ENCODE measurements at regions not wholly inside any gene's neighbourhood (a gene's known extent, or its start where the extent isn't known, plus 50 kb on each side); places are given as distances from the start of the nearest gene placed in this dataset. TPM values are rescaled to one million over a fixed set of nuclear protein-coding genes. Genes with fewer than 3 reads are reported as not detected.

DNA sequence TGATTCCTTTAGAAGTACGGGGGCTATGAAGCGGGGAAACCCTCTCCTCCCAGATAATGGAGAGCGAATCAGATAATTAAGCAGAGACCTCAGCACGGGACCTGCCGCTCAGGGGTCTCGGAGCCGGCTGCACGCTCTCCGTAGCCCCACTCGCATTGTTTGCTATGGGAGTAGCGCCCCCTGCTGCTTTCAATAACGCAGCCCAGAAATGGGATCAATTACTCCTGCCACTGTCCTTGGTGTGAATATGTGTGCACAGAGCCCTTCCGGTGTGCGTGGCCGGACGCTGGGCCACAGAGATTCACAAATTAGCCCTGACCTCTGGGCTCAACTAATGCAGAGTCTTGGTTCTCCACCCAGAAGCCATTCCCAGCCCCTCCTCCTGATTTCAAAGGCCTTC is 76.4 kb upstream of the TMEM132C start:
- no peak overlapping the region for H3K27ac ChIP-seq (ENCODE audit: low read depth, low read length)
- H3K4me3 ChIP-seq (ENCODE audit: low read length in 3 of 3) = no peak overlapping the region
- H3K9ac ChIP-seq (ENCODE audit: low read depth in 1 of 3, low read length in 3 of 3) = no peak overlapping the region
- no peaks in the 10 kb centered on the region for H3K4me1 ChIP-seq (ENCODE audit: control insufficient read depth in 3 of 3, insufficient read depth in 3 of 3, low read length in 3 of 3)
- H3K9me3 ChIP-seq (ENCODE audit: control insufficient read depth in 3 of 3, low read length in 3 of 3) = no peaks in the 10 kb centered on the region
- H3K27me3 ChIP-seq (ENCODE audit: control insufficient read depth in 3 of 3, insufficient read depth in 3 of 3, low read length in 3 of 3) = no peaks in the 10 kb centered on the region
- H3K36me3 ChIP-seq (ENCODE audit: control insufficient read depth in 3 of 3, insufficient read depth in 3 of 3, low read length in 3 of 3) = no peaks in the 10 kb centered on the region

DNA sequence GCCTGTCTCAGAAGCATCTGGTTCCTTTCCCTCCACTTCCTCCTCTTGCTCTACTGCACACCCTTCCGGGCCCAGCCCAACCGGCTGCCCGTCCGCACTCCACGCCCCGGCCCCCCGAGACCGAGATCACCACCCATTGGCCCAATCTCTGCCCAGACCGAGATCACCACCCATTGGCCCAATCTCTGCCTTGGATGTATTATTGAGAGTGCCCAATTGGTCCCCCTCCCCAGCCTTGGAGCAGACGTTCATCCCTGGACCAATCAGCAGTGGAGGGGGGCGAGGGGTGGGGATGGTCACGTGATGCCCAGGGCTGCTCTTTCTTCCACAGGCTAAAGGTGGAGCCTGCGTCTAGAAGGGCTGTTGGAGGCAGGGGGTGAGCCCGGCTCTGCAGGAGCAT is 75.6 kb upstream of the TMEM132C start:
- no peak overlapping the region for H3K27ac ChIP-seq (ENCODE audit: low read depth, low read length)
- no peaks in the 10 kb centered on the region for H3K4me1 ChIP-seq (ENCODE audit: control insufficient read depth in 3 of 3, insufficient read depth in 3 of 3, low read length in 3 of 3)
- no peak overlapping the region for H3K9ac ChIP-seq (ENCODE audit: low read depth in 1 of 3, low read length in 3 of 3)
- no peaks in the 10 kb centered on the region for H3K36me3 ChIP-seq (ENCODE audit: control insufficient read depth in 3 of 3, insufficient read depth in 3 of 3, low read length in 3 of 3)
- no peaks in the 10 kb centered on the region for H3K27me3 ChIP-seq (ENCODE audit: control insufficient read depth in 3 of 3, insufficient read depth in 3 of 3, low read length in 3 of 3)
- no peaks in the 10 kb centered on the region for H3K9me3 ChIP-seq (ENCODE audit: control insufficient read depth in 3 of 3, low read length in 3 of 3)
- H3K4me3 ChIP-seq (ENCODE audit: low read length in 3 of 3) = no peak overlapping the region

DNA sequence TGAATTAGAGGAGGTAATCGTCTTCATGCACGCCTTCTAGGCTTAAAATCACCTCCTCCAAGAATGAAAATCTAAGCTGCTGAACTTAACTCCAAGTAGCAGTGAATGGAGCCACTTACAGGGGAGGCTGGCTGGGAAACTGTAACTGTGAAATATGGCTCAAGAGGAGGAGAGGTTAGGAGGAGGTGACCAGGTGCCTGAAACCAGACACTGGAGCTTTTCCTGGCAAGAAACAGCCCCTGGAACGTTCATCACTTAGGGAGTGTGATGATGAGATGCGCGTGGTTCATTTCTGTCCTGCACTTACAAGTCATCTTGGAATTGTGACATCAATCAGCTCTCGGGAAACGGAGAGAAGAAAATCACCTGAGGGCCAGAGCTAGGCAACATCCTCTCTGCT is 62.3 kb upstream of the TMEM132C start:
- Histone ChIP-seq H3K9me3 (ENCODE audit: control insufficient read depth in 3 of 3, low read length in 3 of 3) (peaks cover 2 to 10% (median 3%) of the 10 kb centered on the region in 3 donors), H3K9ac (ENCODE audit: low read depth in 1 of 3, low read length in 3 of 3) (no peak overlapping the region), H3K27ac (ENCODE audit: low read depth, low read length) (no peak overlapping the region), H3K4me1 (ENCODE audit: control insufficient read depth in 3 of 3, insufficient read depth in 3 of 3, low read length in 3 of 3) (no peaks in the 10 kb centered on the region), H3K4me3 (ENCODE audit: low read length in 3 of 3) (no peak overlapping the region), H3K27me3 (ENCODE audit: control insufficient read depth in 3 of 3, insufficient read depth in 3 of 3, low read length in 3 of 3) (no peaks in the 10 kb centered on the region), H3K36me3 (ENCODE audit: control insufficient read depth in 3 of 3, insufficient read depth in 3 of 3, low read length in 3 of 3) (no peaks in the 10 kb centered on the region)

DNA sequence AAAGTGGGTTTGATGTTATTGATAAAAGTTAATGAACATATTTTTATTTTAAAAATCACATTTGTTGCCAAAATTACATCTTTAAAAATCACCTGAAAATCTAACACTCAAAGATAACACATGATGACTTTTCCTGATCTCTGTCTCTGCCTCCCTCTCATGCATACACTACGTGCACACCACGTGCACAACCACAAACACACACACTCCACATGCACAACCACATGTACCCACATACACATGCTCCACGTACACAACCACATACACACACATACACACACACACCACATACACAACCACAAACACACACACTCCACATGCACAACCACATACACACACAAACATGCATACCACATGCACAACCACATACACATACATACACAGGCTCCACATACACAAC is 61.8 kb upstream of the TMEM132C start:
- no peak overlapping the region for H3K9ac ChIP-seq (ENCODE audit: low read depth in 1 of 3, low read length in 3 of 3)

DNA sequence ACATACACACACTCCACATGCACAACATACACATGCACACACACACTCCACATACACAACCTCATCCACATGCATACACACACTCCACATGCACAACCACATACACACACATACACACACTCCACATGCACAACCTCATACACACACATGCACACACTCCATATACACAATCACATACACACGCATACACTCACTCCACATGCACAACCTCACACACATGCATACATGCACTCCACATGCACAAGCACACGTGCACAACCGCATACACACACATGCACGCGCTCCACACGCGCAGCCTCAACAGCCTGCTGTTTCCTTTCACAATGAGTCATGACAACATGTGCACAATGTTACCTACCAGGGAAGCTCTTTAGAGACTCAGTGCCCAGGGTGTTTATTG is 61.2 kb upstream of the TMEM132C start:
- Histone ChIP-seq H3K36me3 (ENCODE audit: control insufficient read depth in 3 of 3, insufficient read depth in 3 of 3, low read length in 3 of 3) (no peaks in the 10 kb centered on the region), H3K27me3 (ENCODE audit: control insufficient read depth in 3 of 3, insufficient read depth in 3 of 3, low read length in 3 of 3) (no peaks in the 10 kb centered on the region)

More for the DNA sequence above, 61.8 kb upstream of the TMEM132C start:
- H3K4me3 ChIP-seq (ENCODE audit: low read length in 3 of 3) = no peak overlapping the region
- H3K27ac ChIP-seq (ENCODE audit: low read depth, low read length) = no peak overlapping the region
- no peaks in the 10 kb centered on the region for H3K36me3 ChIP-seq (ENCODE audit: control insufficient read depth in 3 of 3, insufficient read depth in 3 of 3, low read length in 3 of 3)
- H3K9me3 ChIP-seq (ENCODE audit: control insufficient read depth in 3 of 3, low read length in 3 of 3) = peaks cover 2 to 10% (median 3%) of the 10 kb centered on the region in 3 donors
- H3K4me1 ChIP-seq (ENCODE audit: control insufficient read depth in 3 of 3, insufficient read depth in 3 of 3, low read length in 3 of 3) = no peaks in the 10 kb centered on the region
- no peaks in the 10 kb centered on the region for H3K27me3 ChIP-seq (ENCODE audit: control insufficient read depth in 3 of 3, insufficient read depth in 3 of 3, low read length in 3 of 3)

More for the DNA sequence above, 61.2 kb upstream of the TMEM132C start:
- no peaks in the 10 kb centered on the region for H3K4me1 ChIP-seq (ENCODE audit: control insufficient read depth in 3 of 3, insufficient read depth in 3 of 3, low read length in 3 of 3)
- H3K4me3 ChIP-seq (ENCODE audit: low read length in 3 of 3) = no peak overlapping the region
- H3K9ac ChIP-seq (ENCODE audit: low read depth in 1 of 3, low read length in 3 of 3) = no peak overlapping the region
- H3K27ac ChIP-seq (ENCODE audit: low read depth, low read length) = no peak overlapping the region
- peaks cover 2 to 10% (median 3%) of the 10 kb centered on the region in 3 donors for H3K9me3 ChIP-seq (ENCODE audit: control insufficient read depth in 3 of 3, low read length in 3 of 3)

Small RNA genes lying in the stretch of these regions (small RNA-seq; reads per million reads assigned to genes)
- gene AC006065.2 (not detected), gene AC073913.2 (not detected), gene HSPE1P20 (not detected), gene RF00019 (not detected), gene RNU1-104P (not detected)

Measured in skeletal muscle tissue (tissue), 4 donors.